PFSK-1 (cell line): ENCODE measurements at regions not wholly inside any gene's neighbourhood (a gene's known extent, or its start where the extent isn't known, plus 50 kb on each side); places are given as distances from the start of the nearest gene placed in this dataset.

Experiments used
- FOXP2 ChIP-seq: optimal IDR thresholded peaks from 2 replicates; pipeline ENCODE3; 2011; ENCODE audit warnings: borderline replicate concordance, control low read depth, inconsistent platforms; ENCODE audit not compliant: insufficient read depth; ENCODE audit errors: extremely low read length, extremely low read depth
- POLR2AphosphoS5 ChIP-seq: IDR thresholded peaks from 2 replicates; pipeline ENCODE4 v1.6.1; 2012; ENCODE audit warnings: low read depth, mild to moderate bottlenecking, control low read depth, low read length, moderate library complexity
- REST ChIP-seq, 2 experiments: IDR thresholded peaks; 2 replicates each; pipeline versions ENCODE4 v1.6.1 to v1.8.0; 2011 to 2012; ENCODE audit warnings: low read depth in 2 of 2, low read length in 2 of 2, control low read depth in 1 of 2, inconsistent platforms in 1 of 2, mild to moderate bottlenecking in 1 of 2, moderate library complexity in 1 of 2; ENCODE audit not compliant: insufficient read depth in 1 of 2
- SIN3A ChIP-seq: IDR thresholded peaks from 2 replicates; pipeline ENCODE4 v1.6.1; 2012; ENCODE audit warnings: mild to moderate bottlenecking, low read length, moderate library complexity, borderline replicate concordance; ENCODE audit not compliant: insufficient read depth
- TAF1 ChIP-seq: IDR thresholded peaks from 2 replicates; pipeline ENCODE4 v1.6.1; 2012; ENCODE audit warnings: low read length, control low read depth, borderline replicate concordance; ENCODE audit not compliant: insufficient read depth

GRCh38 chr6:141726248-141726647 is 406.5 kb upstream of the GJE1 start:
- no peak for TF ChIP-seq SIN3A
- no peak for TF ChIP-seq REST (IDR thresholded peaks at IDR 0.05; ENCODE audit: insufficient read depth in 1 of 2, low read depth in 2 of 2, low read length in 2 of 2)
- TF ChIP-seq TAF1: no peak
- no peak for TF ChIP-seq POLR2AphosphoS5
- TF ChIP-seq FOXP2: no peak

- TF ChIP-seq TAF1: no peak
- no peak for TF ChIP-seq REST (IDR thresholded peaks at IDR 0.05; ENCODE audit: insufficient read depth in 1 of 2, low read depth in 2 of 2, low read length in 2 of 2)
- TF ChIP-seq SIN3A: no peak
- no peak for TF ChIP-seq FOXP2
- no peak for TF ChIP-seq POLR2AphosphoS5
Observed at GRCh38 chr6:141724731-141725130, 408.0 kb upstream of the GJE1 start.

GRCh38 chr6:141719476-141719875 is 413.2 kb upstream of the GJE1 start:
- TF ChIP-seq SIN3A (no peak), TAF1 (no peak), POLR2AphosphoS5 (no peak), REST (IDR thresholded peaks at IDR 0.05; ENCODE audit: insufficient read depth in 1 of 2, low read depth in 2 of 2, low read length in 2 of 2) (no peak), FOXP2 (no peak)

- TF ChIP-seq TAF1 (no peak), POLR2AphosphoS5 (no peak), REST (IDR thresholded peaks at IDR 0.05; ENCODE audit: insufficient read depth in 1 of 2, low read depth in 2 of 2, low read length in 2 of 2) (no peak), FOXP2 (no peak), SIN3A (no peak)
Observed at GRCh38 chr6:141705431-141705830, 427.3 kb upstream of the GJE1 start.

GRCh38 chr6:141704151-141704550 is 428.6 kb upstream of the GJE1 start:
- no peak for TF ChIP-seq TAF1
- no peak for TF ChIP-seq REST (IDR thresholded peaks at IDR 0.05; ENCODE audit: insufficient read depth in 1 of 2, low read depth in 2 of 2, low read length in 2 of 2)
- no peak for TF ChIP-seq FOXP2
- TF ChIP-seq POLR2AphosphoS5: no peak
- no peak for TF ChIP-seq SIN3A
